GM12878 (cell line): ENCODE measurements at regions not wholly inside any gene's neighbourhood (a gene's known extent, or its start where the extent isn't known, plus 50 kb on each side); places are given as distances from the start of the nearest gene placed in this dataset.

Experiments used
- ATAC-seq: fragments of 200-7000 bp; cut with Tn5 transposase; 3 replicates; pipeline ENCODE4 v1.9.1; 2020; ENCODE audit warnings: mild to moderate bottlenecking, moderate library complexity
- BruUV-seq: library from RNA; stranded (reverse); fragments of 400-500 nt; replicated peaks from 2 replicates; lab custom pipeline; 2021; lab: Mats Ljungman, UMichigan
- CTCF ChIA-PET: fragments of 300-600 bp; sonication (Branson Sonifier 250); formaldehyde crosslinking; extraction: SDS; loops from one replicate; lab custom pipeline; 2021; ENCODE audit warnings: inconsistent platforms; lab: Yijun Ruan, JAX
- POLR2A ChIA-PET: fragments of 350-600 bp; formaldehyde crosslinking; extraction: SDS; loops from one replicate; lab custom pipeline; 2021; ENCODE audit warnings: inconsistent platforms; lab: Charles Lee
- RAD21 ChIA-PET: fragments of 300-600 bp; sonication (Branson Sonifier 250); formaldehyde crosslinking; loops from one replicate; lab custom pipeline; 2023; ENCODE audit warnings: antibody characterized with exemption; ENCODE audit not compliant: unreplicated experiment; lab: Charles Lee
- SMC1A ChIA-PET: fragments of 300-600 bp; sonication (Branson Sonifier 250); formaldehyde crosslinking; loops from one replicate; lab custom pipeline; 2023; ENCODE audit not compliant: unreplicated experiment, uncharacterized antibody; lab: Charles Lee
- DNase-seq: peaks from one replicate; pipeline ENCODE4 v3.0.0-alpha.2; 2011; ENCODE audit warnings: low read depth, low spot score
- FAIRE-seq: peaks from 3 replicates; lab custom pipeline; 2011; peaks lifted over from hg19 to GRCh38; lab: Jason Lieb, UNC
- H2AFZ ChIP-seq: 2 replicates; pipeline ENCODE4 v1.6.0; 2011; ENCODE audit warnings: low read depth, low read length, control low read depth; ENCODE audit not compliant: control insufficient read depth
- H3K27ac ChIP-seq: 2 replicates; pipeline ENCODE4 v1.5.1; 2011; ENCODE audit warnings: control low read depth; ENCODE audit not compliant: control insufficient read depth, insufficient read depth
- H3K27me3 ChIP-seq, 2 experiments: replicated peaks in 1 of 2; 2 replicates each; pipeline versions ENCODE4 v1.6.0 to v1.6.1; 2011; ENCODE audit warnings: low read length in 1 of 2; ENCODE audit not compliant: control insufficient read depth in 2 of 2, insufficient read depth in 2 of 2
- H3K36me3 ChIP-seq, 2 experiments: 2 replicates each; pipeline ENCODE4 v1.5.1; 2011; ENCODE audit warnings: low read length in 1 of 2; ENCODE audit not compliant: control insufficient read depth in 2 of 2, insufficient read depth in 2 of 2
- H3K4me1 ChIP-seq: 2 replicates; pipeline ENCODE4 v1.6.1; 2011; ENCODE audit warnings: mild to moderate bottlenecking, low read length, moderate library complexity, mixed read lengths; ENCODE audit not compliant: control insufficient read depth, insufficient read depth
- H3K4me2 ChIP-seq: 2 replicates; pipeline ENCODE4 v1.6.0; 2011; ENCODE audit warnings: control low read depth; ENCODE audit not compliant: control insufficient read depth, insufficient read depth
- H3K4me3 ChIP-seq: fragments of 200-600 bp; sonication (generic); 2 replicates; pipeline ENCODE4 v1.5.1; 2016
- H3K79me2 ChIP-seq: 2 replicates; pipeline ENCODE4 v1.6.0; 2011; ENCODE audit warnings: low read length; ENCODE audit not compliant: control insufficient read depth, insufficient read depth
- H3K9ac ChIP-seq: 2 replicates; pipeline ENCODE4 v1.8.0; 2011; ENCODE audit warnings: low read length, control low read depth, mixed read lengths; ENCODE audit not compliant: control insufficient read depth, insufficient read depth
- H3K9me3 ChIP-seq: replicated peaks from 3 replicates; pipeline ENCODE4 v1.5.1; 2011; ENCODE audit warnings: mild to moderate bottlenecking, low read length; ENCODE audit not compliant: control insufficient read depth, insufficient read depth
- H4K20me1 ChIP-seq: 2 replicates; pipeline ENCODE4 v1.6.0; 2011; ENCODE audit not compliant: control insufficient read depth, insufficient read depth
- ATF7 ChIP-seq: fragments of 450-650 bp; IDR thresholded peaks from 2 replicates; pipeline ENCODE4 v1.6.1; 2016; ENCODE audit warnings: low read depth, mild to moderate bottlenecking
- BCL3 ChIP-seq: IDR thresholded peaks from 2 replicates; pipeline ENCODE4 v1.6.1; 2011; ENCODE audit warnings: borderline replicate concordance, low read depth, mild to moderate bottlenecking, moderate library complexity, low read length; ENCODE audit not compliant: insufficient read depth, poor library complexity, severe bottlenecking
- EED ChIP-seq: sonication (generic); IDR thresholded peaks from 2 replicates; pipeline ENCODE4 v1.6.1; 2016; ENCODE audit warnings: antibody characterized with exemption, low read depth
- EP300 ChIP-seq, 2 experiments: fragments of 150-350 bp in 1 of 2; IDR thresholded peaks; 2 replicates each; pipeline ENCODE4 v1.6.1; 2011 to 2012; ENCODE audit warnings: low read depth in 2 of 2, low read length in 2 of 2, borderline replicate concordance in 1 of 2, improper control_type of control experiment in 1 of 2, inconsistent platforms in 1 of 2; ENCODE audit not compliant: control insufficient read depth in 1 of 2
- FOXM1 ChIP-seq: IDR thresholded peaks from 2 replicates; pipeline ENCODE4 v1.6.1; 2012; ENCODE audit warnings: low read depth, mild to moderate bottlenecking, inconsistent platforms, low read length, moderate library complexity
- GABPA ChIP-seq: IDR thresholded peaks from 2 replicates; pipeline ENCODE4 v1.6.1; 2014; ENCODE audit warnings: antibody characterized with exemption, low read depth, mild to moderate bottlenecking, inconsistent platforms
- JUNB ChIP-seq: IDR thresholded peaks from 2 replicates; pipeline ENCODE4 v1.6.1; 2016; ENCODE audit warnings: antibody characterized with exemption, mild to moderate bottlenecking
- JUND ChIP-seq: IDR thresholded peaks from 2 replicates; pipeline ENCODE4 v1.6.1; 2012; ENCODE audit warnings: low read depth, mild to moderate bottlenecking, low read length, improper control_type of control experiment, moderate library complexity
- NR2C1 ChIP-seq: fragments of 450-650 bp; IDR thresholded peaks from 2 replicates; pipeline ENCODE4 v1.6.1; 2017; ENCODE audit warnings: antibody characterized with exemption, mild to moderate bottlenecking, moderate library complexity
- POLR2AphosphoS2 ChIP-seq: IDR thresholded peaks from 2 replicates; pipeline ENCODE4 v1.6.1; 2011; ENCODE audit warnings: low read depth, mild to moderate bottlenecking, low read length, improper control_type of control experiment, moderate library complexity
- RB1 ChIP-seq: fragments of 450-650 bp; formaldehyde crosslinking; IDR thresholded peaks from 2 replicates; pipeline ENCODE4 v1.6.1; 2017; ENCODE audit warnings: mild to moderate bottlenecking, borderline replicate concordance
- RELA ChIP-seq: fragments of 450-650 bp; IDR thresholded peaks from 2 replicates; pipeline ENCODE4 v1.8.0; 2014; ENCODE audit warnings: borderline replicate concordance; ENCODE audit not compliant: partially characterized antibody
- SMARCA5 ChIP-seq: fragments of 450-650 bp; IDR thresholded peaks from 2 replicates; pipeline ENCODE4 v1.6.1; 2017; ENCODE audit warnings: mild to moderate bottlenecking
- SREBF1 ChIP-seq: IDR thresholded peaks from 2 replicates; pipeline ENCODE4 v1.6.1; 2012; ENCODE audit warnings: mild to moderate bottlenecking, low read length
- SUZ12 ChIP-seq: fragments of 200-600 bp; sonication (generic); IDR thresholded peaks from one replicate; pipeline ENCODE4 v1.6.1; 2018; ENCODE audit warnings: antibody characterized with exemption, mild to moderate bottlenecking; ENCODE audit not compliant: unreplicated experiment
- WRNIP1 ChIP-seq: IDR thresholded peaks from 2 replicates; pipeline ENCODE4 v1.6.1; 2011; ENCODE audit warnings: low read depth, low read length, improper control_type of control experiment, borderline replicate concordance
- ZNF207 ChIP-seq: fragments of 450-650 bp; IDR thresholded peaks from 2 replicates; pipeline ENCODE4 v1.6.1; 2014; ENCODE audit warnings: antibody characterized with exemption, mild to moderate bottlenecking, borderline replicate concordance
- WGBS: methylation state at CpG from one replicate; pipeline ENCODE4 v1.1.6; 2016; ENCODE audit warnings: low lambda C conversion rate; ENCODE audit not compliant: insufficient replicate concordance, insufficient coverage; ENCODE audit errors: missing lambda C conversion rate; 5-methylcytosine and 5-hydroxymethylcytosine counted together
- in situ Hi-C: fragments of 300-500 bp; cut with MboI; formaldehyde crosslinking; loops from 9 replicates; pipeline ENCODE4 v1.14.3; 2018; ENCODE audit warnings: mixed read lengths
- intact Hi-C: fragments of 100-400 bp; cut with micrococcal nuclease; formaldehyde crosslinking; loops from one replicate; pipeline ENCODE4 v1.14.2; 2022; ENCODE audit not compliant: unreplicated experiment

- TF ChIP-seq BCL3 (no peak), JUND (no peak)
These were observed 112.3 kb upstream of the IL15 start (continued) for GRCh38 chr4:141524116-141524515.

- in situ Hi-C loops: no loop called here
- SMC1A ChIA-PET: no interaction called here
- POLR2A ChIA-PET: no interaction called here
- Histone ChIP-seq H3K27ac (no peak overlapping the region), H2AFZ (no peak overlapping the region), H3K79me2 (no peaks in the 10 kb centered on the region), H3K27me3 (no peaks in the 10 kb centered on the region), H4K20me1 (no peaks in the 10 kb centered on the region), H3K4me3 (no peak overlapping the region), H3K36me3 (no peaks in the 10 kb centered on the region), H3K4me2 (no peak overlapping the region), H3K9ac (no peak overlapping the region), H3K4me1 (no peaks in the 10 kb centered on the region), H3K9me3 (no peaks in the 10 kb centered on the region; the same call in 1 of the 3 replicates)
- CTCF ChIA-PET: no interaction called here
- RAD21 ChIA-PET: no interaction called here
- 45% methylated on average over 2 of the region's 2 CpGs for WGBS
- DNase-seq: no peak
- intact Hi-C loops: no loop called here
- no TSS peak for BruUV-seq
- TF ChIP-seq RELA (no peak), SUZ12 (no peak), SREBF1 (no peak), SMARCA5 (no peak), FOXM1 (no peak), WRNIP1 (no peak), ZNF207 (no peak), JUNB (no peak), NR2C1 (no peak), POLR2AphosphoS2 (no peak), RB1 (no peak), EP300 (IDR thresholded peaks at IDR 0.05; ENCODE audit: borderline replicate concordance in 1 of 2, control insufficient read depth in 1 of 2, low read depth in 2 of 2, low read length in 2 of 2) (no peak), EED (no peak), ATF7 (no peak), GABPA (no peak)
- no peak for FAIRE-seq
- no peak for ATAC-seq
These were observed 111.5 kb upstream of the IL15 start for GRCh38 chr4:141524841-141525240.
